Heart left ventricle (tissue), 13 donors: ENCODE measurements at regions not wholly inside any gene's neighbourhood (a gene's known extent, or its start where the extent isn't known, plus 50 kb on each side); places are given as distances from the start of the nearest gene placed in this dataset.

Experiments
- CTCF ChIP-seq, 12 donors: fragments of 200-600 bp; sonication (generic) in 4 of 12; IDR thresholded peaks; one replicate each; pipeline versions ENCODE4 v1.5.0 to v1.8.0; 2018 to 2022; ENCODE audit warnings: antibody characterized with exemption in 12 of 12, mild to moderate bottlenecking in 5 of 12
- POLR2A ChIP-seq, 2 donors: fragments of 450-650 bp; IDR thresholded peaks; one replicate each; pipeline ENCODE4 v1.6.1; 2017; ENCODE audit warnings: antibody characterized with exemption in 2 of 2, mild to moderate bottlenecking in 2 of 2, moderate library complexity in 2 of 2
- donor health status: ischemic (EF 13 %, LVEDD 7.1; RV severe dilation, severe dysfunction).
- donor health status: DM: no; HTN: yes; CAD: no.
- donor health status: DM: no; HTN: no; CAD: no.
- donor health status: ischemic (EF 25% LVEDD 6.9; RV normal size, moderate dysfunction).
- donor health status: ischemic (EF 25% LVEDD 5.7; RV mildly dilated, moderate dysfunction).
- donor health status: ischemic (EF 35%, LVEDD 5.7; RV mildly dilated, moderate dysfunction).
- donor health status: nonischemic (EF 11% LVEDD 7.7; RV severe dilation, severe dysfunction).
- donor health status: DM: yes; HTN: yes; CAD: no.
- donor health status: PGD.
- donor health status: ischemic (EF 29% LVEDD 5.4; RV normal size, mild dysfunction).
- donor health status: nonischemic (EF 23%, LVEDD 6.1; RV moderate dilation, normal function).

GRCh38 chr2:65920659-65921058, 488.3 kb upstream of the SPRED2 start:
- TF ChIP-seq CTCF (IDR thresholded peaks at IDR 0.05), result no peak
- TF ChIP-seq POLR2A (IDR thresholded peaks at IDR 0.05), result no peak
